Limb (tissue), 2 donors: ENCODE measurements at regions not wholly inside any gene's neighbourhood (a gene's known extent, or its start where the extent isn't known, plus 50 kb on each side); places are given as distances from the start of the nearest gene placed in this dataset.

Source experiments
- DNase-seq, 2 donors: peaks; one replicate each; pipeline ENCODE4 v3.0.0-alpha.2; 2016; ENCODE audit errors: extremely low spot score in 2 of 2

- DNase-seq: no peak
Measured at GRCh38 chr4:101593666-101594065, 196.9 kb upstream of the BANK1 start.

DNA sequence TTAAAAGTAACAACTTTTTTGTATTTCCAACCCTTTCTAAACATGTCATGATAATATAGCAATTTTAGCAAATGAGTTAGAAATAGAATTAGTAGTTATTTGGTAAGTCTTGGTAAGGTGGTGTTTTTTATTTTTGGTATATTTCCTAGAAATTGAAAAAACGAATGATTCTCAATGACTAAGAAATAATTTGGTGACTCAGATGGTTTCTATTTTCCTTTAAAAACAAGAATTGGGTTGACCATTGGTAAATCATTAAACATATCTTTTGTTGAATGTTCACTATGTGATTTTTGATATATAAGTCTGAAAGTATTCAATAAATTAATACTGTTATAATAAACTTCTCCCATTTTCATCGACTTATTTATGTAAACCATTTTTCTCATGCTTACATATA lies 206.2 kb upstream of the BANK1 start:
- DNase-seq: no peak

- DNase-seq: no peak
Measured at GRCh38 chr4:101563126-101563525, 215.8 kb upstream of the PPP3CA start.

GRCh38 chr4:101556842-101557241 lies 209.5 kb upstream of the PPP3CA start:
- DNase-seq: no peak

DNA sequence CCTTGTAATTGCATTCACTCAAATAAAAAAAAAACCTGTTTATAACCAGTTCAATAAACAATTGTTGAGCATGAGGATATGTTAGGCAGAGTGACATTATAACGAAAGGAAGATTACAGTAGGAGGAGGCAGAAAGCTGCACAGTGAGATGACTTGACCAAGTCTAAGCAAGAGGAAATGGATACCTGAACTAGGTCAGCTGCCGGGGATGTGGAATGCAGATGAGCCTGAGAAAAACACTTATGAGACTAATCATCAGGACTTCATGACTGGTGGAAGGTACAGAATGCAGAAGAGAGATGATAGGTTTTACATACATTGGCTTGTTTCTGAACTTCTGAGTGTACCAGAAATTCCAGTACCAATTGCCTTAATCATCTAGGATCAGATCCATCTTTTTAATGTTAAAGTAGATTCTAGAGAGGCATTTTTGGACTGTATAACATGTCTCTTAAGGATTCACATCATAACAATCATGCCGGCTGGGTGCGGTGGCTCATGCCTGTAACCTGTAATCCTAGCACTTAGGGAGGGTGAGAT lies 208.1 kb upstream of the PPP3CA start:
- no peak for DNase-seq

DNA sequence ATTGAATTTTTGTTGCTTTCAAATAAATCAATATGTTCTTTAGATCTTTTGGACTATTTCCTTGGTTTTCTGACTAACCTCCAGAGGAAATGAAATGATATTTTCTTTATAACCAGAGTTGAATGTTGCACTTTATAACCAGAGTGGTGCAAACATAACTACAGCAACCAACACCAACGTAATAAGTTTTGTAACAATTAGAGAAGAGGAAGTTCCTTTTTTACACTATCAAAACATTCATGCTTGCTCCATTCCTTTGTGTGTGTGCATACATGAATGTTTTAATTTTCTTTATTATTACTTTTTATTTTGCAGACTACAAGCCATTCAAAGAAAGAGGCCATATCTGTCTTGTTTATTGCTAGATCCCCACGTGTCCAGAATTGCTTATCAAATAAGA lies 193.0 kb upstream of the PPP3CA start:
- no peak for DNase-seq

- no peak for DNase-seq
Measured at GRCh38 chr4:101528526-101528925, 181.2 kb upstream of the PPP3CA start.

DNA sequence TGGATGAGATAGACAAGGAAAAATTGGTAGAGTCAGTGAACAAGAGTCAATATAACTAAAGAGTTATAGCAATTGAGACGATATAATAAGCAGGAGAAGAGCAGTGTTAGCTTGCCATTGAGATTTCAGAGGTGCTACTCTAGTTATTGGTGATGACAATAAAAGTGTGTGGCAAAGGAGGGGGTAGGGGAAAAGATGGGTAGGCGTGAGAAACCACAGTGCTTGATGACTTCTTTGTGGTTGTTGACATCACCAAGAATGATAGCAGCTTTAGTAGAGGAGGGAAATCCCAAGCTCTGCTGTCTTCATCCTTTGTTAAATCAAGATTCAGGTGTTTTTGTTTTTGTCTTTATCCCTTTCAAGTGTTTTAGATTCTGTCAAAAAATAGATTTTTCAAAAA lies 179.9 kb upstream of the PPP3CA start:
- DNase-seq: no peak

DNA sequence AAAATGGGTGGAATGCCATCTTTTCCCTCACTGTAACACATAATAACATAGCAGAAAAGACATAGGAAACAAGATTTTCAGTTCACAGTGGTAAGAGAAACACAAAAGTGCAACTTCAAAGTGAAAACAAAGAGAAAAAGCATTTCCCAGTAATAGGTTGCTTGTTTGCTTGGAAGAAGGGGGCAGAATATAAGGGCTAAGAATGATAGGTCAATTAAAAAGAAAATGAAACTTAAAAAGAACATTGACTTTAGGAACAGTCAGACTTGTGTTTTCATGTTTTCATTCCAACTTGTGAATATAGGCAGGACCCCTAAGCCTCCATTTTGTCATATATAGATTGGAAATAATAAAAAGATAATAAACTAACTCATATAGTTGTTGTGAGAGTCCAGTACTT lies 168.2 kb upstream of the PPP3CA start:
- DNase-seq: no peak

- DNase-seq: no peak
Measured at GRCh38 chr4:101515099-101515498, 167.8 kb upstream of the PPP3CA start.

GRCh38 chr4:101512416-101512815 lies 165.1 kb upstream of the PPP3CA start:
- DNase-seq: no peak

DNA sequence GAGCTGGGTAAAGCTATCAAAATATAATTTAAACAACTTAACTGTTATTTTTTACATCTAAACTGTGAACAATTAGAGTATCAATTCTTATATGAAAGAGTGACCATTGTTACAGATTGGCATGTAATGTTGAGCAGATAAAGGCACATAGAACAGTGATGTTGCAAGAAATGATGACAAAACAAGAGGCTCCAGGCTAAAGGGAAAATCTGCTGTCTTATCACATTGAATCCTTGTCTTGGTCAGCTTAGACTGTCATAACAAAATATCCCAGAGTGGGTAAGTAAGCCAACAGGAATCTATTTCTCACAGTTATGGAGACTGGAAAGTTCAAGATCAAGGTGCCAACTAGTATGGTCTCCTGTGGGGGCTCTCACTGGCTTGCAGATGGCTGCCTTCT lies 154.1 kb upstream of the PPP3CA start:
- DNase-seq: no peak

- DNase-seq: no peak
Measured at GRCh38 chr4:101500742-101501141, 153.4 kb upstream of the PPP3CA start.

DNA sequence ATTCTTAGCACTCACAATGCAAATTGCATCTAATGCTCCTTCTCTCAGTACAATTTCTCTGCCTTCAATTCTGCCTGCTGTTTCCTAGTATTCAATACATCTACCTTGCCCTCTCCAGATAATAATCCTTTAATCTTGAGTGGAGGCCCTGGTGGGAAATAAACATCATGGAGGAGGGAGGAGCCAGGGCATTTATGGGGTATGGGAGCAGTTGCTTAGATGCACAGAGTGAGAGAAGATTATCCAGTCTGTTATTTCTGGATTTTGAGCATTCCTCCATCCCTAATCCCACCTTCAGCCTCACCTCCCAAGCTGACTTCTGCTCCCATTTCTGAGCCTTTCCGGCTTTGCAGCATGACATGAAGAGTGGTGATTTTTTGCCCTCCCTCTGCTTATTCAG lies 127.9 kb upstream of the PPP3CA start:
- no peak for DNase-seq

GRCh38 chr4:101471201-101471600 lies 123.9 kb upstream of the PPP3CA start:
- DNase-seq: no peak

DNA sequence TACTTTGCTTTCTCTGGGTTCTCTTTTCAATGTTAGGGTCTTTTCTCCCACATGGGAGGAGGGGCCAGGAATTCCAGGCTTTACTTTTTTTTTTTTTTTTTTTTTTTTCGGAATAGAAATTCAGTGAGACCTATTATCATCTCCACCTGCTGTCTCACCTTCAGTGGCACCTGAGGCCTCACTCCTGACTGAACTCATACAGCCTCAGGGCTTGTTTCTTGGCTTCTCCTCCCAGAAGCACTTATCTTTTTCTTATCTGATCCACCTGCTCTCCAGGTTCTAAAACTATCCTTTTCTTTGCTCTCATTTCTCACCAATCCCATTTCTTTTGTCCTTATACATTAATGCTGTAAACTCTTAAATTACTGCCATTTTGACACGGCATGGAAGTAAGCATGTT lies 117.3 kb upstream of the PPP3CA start:
- DNase-seq: no peak

DNA sequence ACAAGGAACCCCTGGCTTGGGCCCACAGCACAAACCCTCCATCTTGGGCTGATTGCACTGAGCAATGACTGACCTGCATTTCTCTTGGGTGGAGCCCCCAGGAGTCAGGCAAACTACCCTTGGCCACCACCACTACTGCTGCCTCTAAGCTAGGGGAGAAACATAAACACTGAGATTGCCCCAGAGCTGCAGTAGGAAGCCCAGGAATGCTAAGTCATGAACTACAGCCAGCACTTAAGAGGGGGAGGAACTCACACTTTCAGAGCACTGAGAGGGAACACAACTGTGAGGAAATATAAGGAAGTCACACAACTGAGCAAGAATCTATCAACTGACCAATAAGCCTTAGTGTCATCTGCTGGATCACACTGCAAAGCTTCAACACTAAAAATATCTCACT lies 111.6 kb upstream of the PPP3CA start:
- DNase-seq: no peak

DNA sequence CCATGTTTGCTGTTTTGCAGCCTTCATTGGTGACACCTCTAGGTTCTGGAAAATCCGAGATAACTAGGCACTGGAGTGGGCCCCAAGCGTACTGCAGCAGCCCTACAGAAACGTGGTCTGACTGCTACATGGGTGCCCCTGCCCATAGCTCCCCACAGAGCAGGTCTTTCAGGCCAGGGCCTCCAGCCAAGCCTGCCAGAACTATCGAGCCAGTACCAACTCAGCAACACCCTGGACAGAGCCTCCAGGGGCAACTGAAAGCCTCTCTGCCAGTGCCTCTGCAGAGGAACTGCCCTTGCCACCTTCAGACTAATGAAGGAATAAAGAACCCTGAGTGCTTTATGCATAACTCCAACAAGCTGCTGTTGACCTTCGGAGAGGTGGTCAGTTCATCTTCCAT lies 111.1 kb upstream of the PPP3CA start:
- DNase-seq: no peak

DNA sequence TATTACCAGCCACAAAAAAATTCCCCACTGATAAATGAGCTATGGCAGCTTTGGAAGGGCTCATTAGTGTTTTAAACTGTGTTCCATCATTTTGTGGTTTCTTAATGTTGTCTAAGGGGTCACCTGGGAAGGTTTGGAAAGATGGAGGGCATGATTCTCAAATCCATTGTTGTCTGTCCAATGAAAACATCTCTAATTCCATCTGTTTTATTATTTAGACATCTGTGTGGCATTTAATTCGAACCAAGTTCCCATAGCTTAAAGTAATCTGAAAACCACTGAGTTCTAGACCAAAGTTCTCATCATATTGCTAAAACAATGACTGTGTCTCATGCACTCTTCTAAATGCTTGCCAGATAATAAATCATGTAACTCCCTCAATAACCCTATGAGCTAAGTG lies 103.8 kb upstream of the PPP3CA start:
- DNase-seq: no peak

- DNase-seq: no peak
Measured at GRCh38 chr4:101441446-101441845, 94.1 kb upstream of the PPP3CA start.

GRCh38 chr4:101439926-101440325 lies 92.6 kb upstream of the PPP3CA start:
- peak in 1 of 2 donors; percentile 15 for DNase-seq

DNA sequence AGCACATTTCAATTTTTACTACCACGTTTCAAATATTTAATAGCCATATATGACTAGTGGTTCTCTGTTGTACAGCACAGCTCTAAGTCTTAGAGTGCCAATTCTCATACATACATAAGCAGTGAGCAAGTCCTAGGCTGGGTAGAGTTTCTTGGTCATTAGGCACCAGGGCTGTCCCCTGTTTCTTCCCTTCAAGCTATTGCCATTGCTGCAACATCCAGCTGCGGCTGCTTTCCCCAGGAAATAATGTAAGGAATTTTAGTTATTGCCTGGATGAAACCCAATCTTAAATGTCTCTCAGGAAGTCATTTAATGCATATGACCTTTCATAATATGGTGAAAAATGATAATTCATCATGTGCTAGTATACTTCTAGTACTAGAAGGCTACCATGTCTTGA lies 74.1 kb upstream of the PPP3CA start:
- peak in 1 of 2 donors; percentile 12 for DNase-seq

- no peak for DNase-seq
Measured at GRCh38 chr4:101420661-101421060, 73.3 kb upstream of the PPP3CA start.
